Panc1 (cell line): ENCODE measurements at regions not wholly inside any gene's neighbourhood (a gene's known extent, or its start where the extent isn't known, plus 50 kb on each side); places are given as distances from the start of the nearest gene placed in this dataset.

Experiments used
- ATAC-seq: fragments of 200-7000 bp; cut with Tn5 transposase; 2 replicates; pipeline ENCODE4 v1.9.1; 2020; ENCODE audit warnings: mild to moderate bottlenecking, moderate library complexity
- BruUV-seq: library from RNA; stranded (reverse); fragments of 400-500 nt; replicated peaks from 2 replicates; lab custom pipeline; 2021; lab: Mats Ljungman, UMichigan
- CTCF ChIA-PET: fragments of 300-600 bp; sonication (Branson Sonifier 250); formaldehyde crosslinking; loops from one replicate; lab custom pipeline; 2022; ENCODE audit warnings: antibody characterized with exemption; lab: Charles Lee
- POLR2A ChIA-PET: fragments of 300-600 bp; sonication (Branson Sonifier 250); formaldehyde crosslinking; loops from one replicate; lab custom pipeline; 2022; ENCODE audit warnings: antibody characterized with exemption; lab: Charles Lee
- DNase-seq: peaks from one replicate; pipeline ENCODE4 v3.0.0-alpha.2; 2010; ENCODE audit warnings: low read depth, low spot score
- H3K27ac ChIP-seq: 2 replicates; pipeline ENCODE4 v1.5.1; 2011; ENCODE audit warnings: mild to moderate bottlenecking, low read length, inconsistent platforms
- H3K27me3 ChIP-seq: fragments of 200-500 bp; sonication (Bioruptor generic); 2 replicates; pipeline ENCODE4 v1.6.0; 2014; ENCODE audit warnings: low read length, inconsistent platforms; ENCODE audit not compliant: control insufficient read depth, insufficient read depth
- H3K36me3 ChIP-seq: fragments of 200-500 bp; sonication (Bioruptor generic); 2 replicates; pipeline ENCODE4 v1.5.1; 2014; ENCODE audit warnings: inconsistent platforms, mild to moderate bottlenecking, low read length, moderate library complexity; ENCODE audit not compliant: control insufficient read depth, insufficient read depth
- H3K4me1 ChIP-seq: 2 replicates; pipeline ENCODE4 v1.5.1; 2011; ENCODE audit warnings: inconsistent platforms, mild to moderate bottlenecking, low read length, moderate library complexity; ENCODE audit not compliant: control insufficient read depth, insufficient read depth
- H3K4me3 ChIP-seq, 2 experiments: 2 replicates each; pipeline ENCODE4 v1.5.1; 2011 to 2012; ENCODE audit warnings: low read depth in 2 of 2, low read length in 2 of 2, mild to moderate bottlenecking in 2 of 2, inconsistent platforms in 1 of 2, moderate library complexity in 1 of 2
- H3K9me3 ChIP-seq: fragments of 200-500 bp; sonication (Bioruptor generic); 2 replicates; pipeline ENCODE4 v1.5.1; 2014; ENCODE audit warnings: low read depth, mild to moderate bottlenecking, inconsistent platforms, low read length, moderate library complexity; ENCODE audit not compliant: control insufficient read depth, insufficient read depth
- CTCF ChIP-seq: fragments of 450-650 bp; IDR thresholded peaks from 2 replicates; pipeline ENCODE4 v1.5.1; 2017; ENCODE audit warnings: mild to moderate bottlenecking
- POLR2AphosphoS5 ChIP-seq: IDR thresholded peaks from 2 replicates; pipeline ENCODE4 v1.6.1; 2012; ENCODE audit warnings: mild to moderate bottlenecking, low read depth, low read length, moderate library complexity
- REST ChIP-seq, 2 experiments: IDR thresholded peaks; 2 replicates each; pipeline ENCODE4 v1.6.1; 2011 to 2012; ENCODE audit warnings: low read depth in 2 of 2, control low read depth in 1 of 2, low read length in 1 of 2, mild to moderate bottlenecking in 1 of 2, moderate library complexity in 1 of 2; ENCODE audit not compliant: insufficient read depth in 1 of 2
- SIN3A ChIP-seq: IDR thresholded peaks from 2 replicates; pipeline ENCODE4 v1.6.1; 2012; ENCODE audit warnings: low read depth, mild to moderate bottlenecking, low read length, moderate library complexity, borderline replicate concordance; ENCODE audit not compliant: insufficient read depth
- TCF7L2 ChIP-seq: IDR thresholded peaks from 2 replicates; pipeline ENCODE4 v1.6.1; 2011; ENCODE audit warnings: mild to moderate bottlenecking, low read depth, low read length, inconsistent platforms
- in situ Hi-C: cut with HindIII; loops from 2 replicates; pipeline ENCODE4 v1.10.0; 2016; ENCODE audit warnings: low sequenced_read_pairs, low pct_unique_long_range_greater_than_20kb
- intact Hi-C: fragments of 100-400 bp; cut with micrococcal nuclease; formaldehyde crosslinking; loops from one replicate; pipeline ENCODE4 v1.10.0; 2022; ENCODE audit not compliant: unreplicated experiment

- intact Hi-C loops (no loop called here), in situ Hi-C loops (no loop called here)
- DNase-seq (no peak), ATAC-seq (no peak)
- no peak overlapping the region for H3K27ac ChIP-seq
- H3K36me3 ChIP-seq: no peaks in the 10 kb centered on the region
- H3K4me3 ChIP-seq: no peak overlapping the region
- BruUV-seq: no TSS peak
- CTCF ChIA-PET: no interaction called here
- no peaks in the 10 kb centered on the region for H3K27me3 ChIP-seq
- no peaks in the 10 kb centered on the region for H3K4me1 ChIP-seq
- H3K9me3 ChIP-seq: no peaks in the 10 kb centered on the region
- POLR2A ChIA-PET: no interaction called here
- TF ChIP-seq POLR2AphosphoS5: no peak
- TF ChIP-seq CTCF: no peak
- no peak for TF ChIP-seq SIN3A
- TF ChIP-seq REST (IDR thresholded peaks at IDR 0.05; ENCODE audit: insufficient read depth in 1 of 2, low read depth in 2 of 2, low read length in 1 of 2): no peak
- TF ChIP-seq TCF7L2: no peak
Observed at GRCh38 chr13:57017357-57017756, 123.4 kb upstream of the PRR20A start.

- intact Hi-C loops: no loop called here
Observed at GRCh38 chr13:57018915-57019314, 121.8 kb upstream of the PRR20A start.

More at GRCh38 chr13:57018915-57019314, 121.8 kb upstream of the PRR20A start:
- H3K27ac ChIP-seq: no peak overlapping the region
- no peaks in the 10 kb centered on the region for H3K27me3 ChIP-seq
- H3K36me3 ChIP-seq: no peaks in the 10 kb centered on the region
- no peak for TF ChIP-seq TCF7L2
- no peak for TF ChIP-seq POLR2AphosphoS5
- no peak for TF ChIP-seq REST (IDR thresholded peaks at IDR 0.05; ENCODE audit: insufficient read depth in 1 of 2, low read depth in 2 of 2, low read length in 1 of 2)
- no peak for TF ChIP-seq CTCF
- TF ChIP-seq SIN3A: no peak
- H3K9me3 ChIP-seq: no peaks in the 10 kb centered on the region
- POLR2A ChIA-PET: no interaction called here
- H3K4me3 ChIP-seq: no peak overlapping the region
- no peaks in the 10 kb centered on the region for H3K4me1 ChIP-seq
- DNase-seq: no peak
- BruUV-seq: no TSS peak
- ATAC-seq: no peak
- in situ Hi-C loops: no loop called here
- CTCF ChIA-PET: no interaction called here
